Bone marrow (tissue), 2 donors: ENCODE measurements at regions not wholly inside any gene's neighbourhood (a gene's known extent, or its start where the extent isn't known, plus 50 kb on each side); places are given as distances from the start of the nearest gene placed in this dataset.
A peak's percentile ranks its signal among the peaks of the same experiment; 100 is the strongest.

Experiments used
- DNase-seq, 2 donors: peaks; one replicate each; lab custom pipeline; 2025; lab: John Stamatoyannopoulos, UW

DNA sequence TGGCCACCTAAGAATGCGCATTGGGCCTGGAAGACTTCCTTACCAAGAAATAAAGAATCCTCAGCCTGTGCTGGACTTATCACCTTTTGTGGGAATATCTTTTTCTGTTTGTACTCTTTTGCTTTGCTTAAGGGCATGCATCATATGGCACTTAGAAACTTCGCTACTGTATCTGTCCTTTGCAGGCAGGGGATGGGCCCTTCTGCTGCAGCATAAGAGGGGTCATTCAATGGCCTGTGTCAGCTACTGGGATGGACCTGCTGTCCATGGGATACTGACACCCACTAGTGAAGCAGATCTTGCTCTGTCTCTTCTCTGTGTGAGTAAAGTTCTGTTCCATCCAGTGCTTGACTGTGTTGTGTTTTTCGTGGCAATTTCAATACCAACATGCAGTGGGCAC lies 239.0 kb upstream of the JUN start:
- no peak for DNase-seq

DNA sequence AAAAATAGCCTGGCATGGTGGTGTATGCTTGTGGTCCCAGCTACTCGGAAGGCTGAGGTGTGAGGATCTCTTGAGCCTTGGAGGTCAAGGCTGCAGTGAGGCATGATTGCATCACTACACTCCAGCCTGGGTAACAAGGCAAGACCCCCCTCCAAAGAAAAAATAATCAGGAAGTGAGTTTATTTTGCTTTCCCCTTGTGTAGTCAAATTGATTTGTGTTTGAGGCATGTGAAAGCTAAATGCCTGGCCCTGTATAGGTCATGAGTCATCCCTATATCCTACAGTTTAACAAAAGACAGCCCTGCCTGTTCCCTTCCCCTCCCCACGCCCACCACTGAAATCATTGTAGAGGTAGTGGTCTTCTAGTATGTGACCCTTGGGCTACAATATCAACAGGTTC lies 241.4 kb upstream of the JUN start:
- DNase-seq, result no peak

DNA sequence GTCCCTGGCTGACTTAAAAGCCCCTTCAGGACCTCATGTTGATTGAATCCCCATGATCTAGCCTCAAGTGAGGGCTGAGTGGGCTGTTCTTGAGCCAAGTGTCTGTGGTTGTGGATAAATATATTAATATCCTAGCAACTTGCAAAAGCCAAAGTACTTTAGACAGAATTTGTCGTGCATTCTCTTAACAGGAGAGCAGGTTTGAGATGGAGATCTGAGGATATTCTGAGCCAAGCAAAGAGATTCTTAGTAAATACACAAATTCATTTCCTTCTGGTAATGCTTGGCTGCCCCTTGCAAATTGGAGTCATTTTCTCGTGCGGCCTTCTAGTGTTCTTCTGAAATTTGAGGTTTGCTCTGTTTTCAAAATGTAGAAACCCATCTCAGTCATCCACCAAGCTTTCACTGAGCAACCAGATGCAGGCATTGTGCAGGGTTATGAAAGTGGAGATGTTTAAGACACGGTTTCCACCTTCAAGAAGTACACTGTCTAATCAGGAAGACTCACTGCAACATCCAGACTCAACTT lies 242.1 kb upstream of the JUN start:
- DNase-seq, result no peak

DNA sequence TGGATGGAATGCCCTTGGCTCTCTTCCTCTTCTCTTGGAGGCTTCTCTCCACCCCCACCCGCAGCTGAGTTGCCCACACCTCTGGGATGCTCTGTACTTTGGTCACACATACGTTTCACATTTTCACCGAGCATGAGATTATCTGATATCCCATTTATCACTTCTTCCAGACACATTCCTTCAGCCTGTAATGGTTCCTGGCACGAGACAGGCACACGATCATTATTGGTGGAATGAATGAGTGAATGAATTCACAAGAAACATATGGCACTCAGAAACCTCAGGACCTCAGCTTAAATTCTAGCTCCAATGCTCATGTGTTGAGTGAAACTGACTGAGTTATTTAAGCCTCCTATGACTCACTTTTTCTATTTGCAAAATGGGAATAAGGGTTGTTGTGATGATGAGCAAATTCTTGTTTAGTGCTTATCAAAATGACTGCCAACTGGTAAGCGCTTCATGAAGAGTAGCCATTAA lies 242.7 kb upstream of the JUN start:
- DNase-seq, result no peak

DNA sequence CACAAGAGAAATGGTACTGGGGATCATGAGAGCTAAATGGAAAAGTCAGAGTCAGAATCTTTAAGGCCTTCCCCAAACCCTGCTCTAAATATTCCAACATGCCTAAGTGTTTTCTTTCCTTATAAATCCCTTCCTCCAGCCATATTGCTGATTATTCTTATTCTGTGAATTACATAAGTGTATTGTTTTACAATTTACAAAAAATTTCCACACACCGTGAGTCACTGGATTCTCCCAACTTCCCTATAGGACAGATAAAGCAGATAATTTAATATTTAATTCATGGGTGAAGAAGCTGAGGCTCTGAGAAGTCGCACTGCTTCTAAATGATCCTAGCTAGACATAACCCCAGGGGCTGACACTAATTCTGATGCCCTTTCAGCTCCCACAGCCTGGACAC lies 243.3 kb upstream of the JUN start:
- no peak for DNase-seq

DNA sequence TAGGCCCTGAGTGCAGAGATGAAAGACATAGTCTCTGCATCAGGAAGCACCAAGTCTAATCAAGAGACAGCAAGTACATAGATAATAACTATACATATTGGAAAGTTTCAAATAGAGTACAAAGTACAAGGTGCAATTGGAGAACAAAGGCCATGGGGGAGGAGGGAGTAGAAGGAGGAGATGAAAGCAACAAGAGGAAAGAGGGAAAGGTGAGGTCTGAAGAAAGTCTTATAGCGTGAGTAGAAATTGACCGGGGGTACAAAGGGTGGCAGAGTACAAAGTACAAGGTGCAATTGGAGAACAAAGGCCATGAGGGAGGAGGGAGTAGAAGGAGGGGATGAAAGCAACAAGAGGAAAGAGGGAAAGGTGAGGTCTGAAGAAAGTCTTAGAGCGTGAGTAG lies 244.2 kb upstream of the JUN start:
- DNase-seq, result no peak

DNA sequence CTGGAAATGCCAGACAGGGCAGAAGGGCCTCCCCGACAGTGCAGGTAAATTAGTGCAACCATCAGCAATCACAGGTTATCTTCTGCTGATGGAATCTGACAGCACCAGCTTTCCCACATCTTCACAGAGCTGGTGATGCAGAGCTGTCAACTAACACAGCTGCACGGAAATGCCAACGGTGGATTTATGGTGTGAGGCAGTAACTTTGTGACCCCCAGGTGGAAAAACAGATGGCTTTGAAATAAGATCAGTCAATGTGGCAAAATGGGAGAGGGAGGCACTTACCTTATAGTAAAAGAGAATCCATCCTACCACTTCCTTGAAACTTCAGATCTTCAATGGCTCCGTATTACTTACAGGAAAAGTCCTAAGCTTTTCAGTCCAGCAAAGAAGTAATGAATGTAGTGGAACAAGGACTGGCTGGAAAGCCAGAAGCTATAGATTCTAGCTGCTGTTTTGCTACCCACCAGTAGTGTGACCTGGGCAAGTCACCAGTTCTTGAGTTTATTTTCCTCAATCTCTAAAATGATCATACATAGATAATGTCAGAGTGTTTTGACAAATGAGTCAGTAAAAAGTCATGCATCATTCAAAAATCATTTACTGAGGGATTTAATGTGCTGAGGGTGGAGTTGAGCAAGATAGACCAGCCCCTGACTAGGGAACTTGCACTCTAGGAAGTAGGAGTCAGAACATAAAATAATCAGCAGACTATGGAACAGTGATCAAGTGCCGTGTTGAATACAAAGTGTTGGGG lies 245.7 kb upstream of the JUN start:
- DNase-seq, result no peak

DNA sequence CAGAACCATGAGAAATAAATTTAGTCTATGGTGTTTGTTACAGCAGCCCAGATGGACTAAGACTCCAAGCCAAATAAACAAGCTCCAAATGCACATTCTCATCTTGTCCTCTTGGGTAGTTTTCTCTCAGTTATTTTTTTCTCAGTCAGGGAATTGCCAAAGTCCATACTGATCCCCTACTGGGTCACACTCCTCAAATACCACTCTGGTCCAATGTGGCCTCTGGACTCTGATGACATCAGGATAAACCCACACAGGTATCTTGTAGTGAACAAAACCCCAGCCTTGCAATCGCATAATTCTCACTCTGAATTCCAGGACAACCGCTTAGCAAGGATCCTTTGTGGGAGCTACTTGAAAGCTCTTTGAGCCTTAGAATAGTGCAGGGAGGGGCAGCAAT lies 248.4 kb upstream of the JUN start:
- no peak for DNase-seq

DNA sequence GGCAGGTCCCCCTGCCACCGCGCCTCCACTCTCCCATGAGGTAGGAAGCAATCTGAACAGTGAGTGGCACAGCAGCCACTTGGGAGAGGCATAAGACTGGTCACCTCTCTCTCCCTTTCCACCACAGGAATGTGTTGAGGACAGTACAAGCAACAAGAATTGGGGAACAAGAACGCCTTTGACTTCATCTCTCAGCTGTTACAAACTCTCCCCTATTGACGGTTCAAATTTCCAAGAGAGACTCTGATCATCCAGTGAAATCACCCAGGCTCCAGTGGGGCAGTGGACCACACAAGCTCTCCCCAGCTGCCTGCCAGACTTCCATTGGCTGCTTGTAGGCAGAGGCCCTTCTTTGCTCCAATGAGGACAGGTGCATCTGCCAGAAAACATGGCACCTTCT lies 249.9 kb upstream of the JUN start:
- DNase-seq, result no peak

DNA sequence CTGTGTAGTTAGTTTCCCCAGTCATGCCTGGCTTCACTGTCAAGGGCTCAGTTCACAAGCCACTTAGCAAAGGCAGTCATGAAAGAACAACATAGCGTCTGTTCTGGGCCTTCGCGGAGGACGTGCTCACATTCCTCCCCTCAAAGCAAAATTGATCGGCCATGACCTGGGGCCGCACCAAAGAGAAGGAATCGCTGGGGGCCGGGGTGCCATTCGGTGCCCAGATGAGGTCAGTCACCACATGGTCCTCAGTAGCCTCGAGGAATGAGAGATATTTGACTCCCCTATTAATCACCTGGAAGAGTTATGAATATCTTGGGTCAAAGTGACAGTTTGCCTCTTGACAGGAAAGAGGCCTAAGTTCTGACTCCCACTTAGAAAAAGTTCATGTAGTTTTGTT lies 251.1 kb upstream of the JUN start:
- DNase-seq, result no peak

DNA sequence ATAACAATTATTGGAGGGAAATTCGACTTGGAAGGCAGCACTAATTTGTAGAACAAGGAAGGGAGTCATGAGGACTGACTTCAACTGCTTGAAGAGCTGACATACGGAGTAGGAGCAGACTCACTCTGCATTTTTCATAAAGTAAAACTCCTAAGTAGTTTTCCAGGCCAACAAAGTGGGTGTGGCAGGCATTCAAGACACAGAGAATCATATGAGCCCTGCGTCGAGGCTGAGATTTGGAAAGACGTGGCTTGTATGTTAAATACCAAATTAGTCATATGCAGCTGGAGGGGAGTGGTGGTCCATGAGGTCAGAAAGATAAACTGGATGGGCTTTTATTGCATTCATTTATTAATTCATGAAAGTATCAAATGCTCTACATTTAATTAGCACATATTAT lies 255.7 kb upstream of the JUN start:
- no peak for DNase-seq

DNA sequence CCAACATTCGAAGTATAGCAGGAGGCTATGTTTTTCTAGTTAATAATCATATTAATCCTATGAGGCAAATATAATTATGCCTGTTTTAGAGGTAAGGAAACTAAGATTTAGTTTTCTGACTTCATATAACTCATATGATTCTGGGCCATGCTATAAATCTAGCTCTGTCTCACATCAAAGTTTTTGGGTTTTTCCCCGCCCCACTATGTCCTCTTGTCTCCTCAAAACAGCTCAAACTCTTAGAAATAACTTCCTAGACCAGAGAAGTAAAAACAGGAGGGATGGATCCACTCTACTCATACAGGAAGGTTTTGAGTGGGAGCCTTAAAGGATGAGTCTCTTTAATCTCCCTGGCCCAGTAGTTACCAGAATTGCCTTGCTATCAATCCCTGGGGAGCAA lies 256.4 kb upstream of the FGGY start:
- DNase-seq, result no peak

DNA sequence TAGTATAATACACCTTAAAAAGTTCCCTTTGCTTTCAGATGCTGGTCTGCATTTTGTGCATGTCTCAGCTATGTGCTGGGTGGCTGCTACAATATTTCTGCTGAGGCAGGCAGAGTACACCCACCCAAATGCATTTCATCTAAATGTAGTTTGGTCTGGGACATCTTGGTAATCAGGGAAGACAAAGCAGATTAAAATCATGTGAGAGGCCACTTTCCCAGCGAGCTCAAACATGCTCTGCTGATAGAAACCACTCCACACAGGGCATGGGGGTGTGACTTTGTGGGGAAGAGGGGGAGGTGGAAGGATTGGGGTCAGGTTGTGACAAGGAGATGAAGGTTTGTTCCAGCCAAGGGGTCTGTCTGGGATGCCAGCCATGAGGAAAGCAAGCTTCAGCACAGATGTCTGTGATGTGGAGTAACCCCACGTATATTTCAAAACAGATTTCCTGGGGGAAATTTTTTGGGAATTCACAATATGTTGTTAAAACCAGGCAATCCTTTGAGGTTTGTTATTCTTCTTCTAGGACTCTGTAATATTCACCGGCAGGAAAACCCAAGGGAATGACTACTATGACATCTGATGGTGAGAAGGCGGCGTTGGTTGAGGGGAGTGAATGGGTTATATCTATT lies 255.1 kb upstream of the FGGY start:
- no peak for DNase-seq

DNA sequence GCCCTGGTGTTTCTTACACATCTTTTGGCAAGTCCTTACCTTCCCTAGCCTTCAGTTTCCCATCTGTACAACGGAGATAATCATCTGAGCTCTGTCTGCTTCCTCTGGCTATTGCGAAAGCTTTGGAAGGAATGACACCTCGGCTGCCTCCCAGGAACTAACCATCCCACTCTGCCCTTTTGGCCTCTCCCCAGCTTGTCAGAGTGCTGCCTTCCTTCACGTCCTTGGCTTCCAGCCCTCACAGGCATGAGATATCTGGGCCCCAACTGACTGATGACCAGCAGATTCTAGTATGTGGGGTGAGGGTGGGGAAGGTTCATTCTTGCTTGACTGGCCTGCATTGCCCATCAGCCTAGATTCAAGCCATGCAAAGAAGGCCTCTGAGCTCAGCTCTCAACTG lies 253.1 kb upstream of the FGGY start:
- peak in 1 of 2 donors; percentile 23 for DNase-seq

DNA sequence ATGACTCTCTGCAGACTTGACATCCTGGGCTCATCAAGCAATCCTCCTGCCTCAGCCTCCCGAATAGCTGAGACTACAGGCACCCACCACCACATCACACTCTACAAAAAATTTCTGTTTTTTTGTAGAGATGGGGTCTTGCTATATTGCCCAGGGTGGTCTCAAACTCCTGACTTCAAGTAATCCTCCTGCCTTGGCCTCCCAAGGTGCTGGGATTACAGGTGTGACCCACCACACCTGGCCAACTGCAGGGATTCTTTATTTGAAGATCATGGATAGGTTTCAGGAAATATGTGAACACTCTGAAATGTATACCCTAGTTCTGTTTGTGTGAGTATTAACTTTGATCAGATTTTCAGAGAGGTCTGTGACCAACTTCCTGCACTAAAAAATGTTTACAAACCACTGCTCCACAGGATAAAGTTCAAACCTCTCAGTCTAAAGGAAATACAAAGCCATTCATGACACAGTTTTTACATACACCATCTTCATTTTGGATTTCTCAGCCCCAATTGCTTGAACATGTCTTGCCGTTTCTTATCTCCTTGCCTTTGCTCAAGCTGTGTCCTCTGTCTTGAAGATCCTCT lies 252.3 kb upstream of the FGGY start:
- no peak for DNase-seq

DNA sequence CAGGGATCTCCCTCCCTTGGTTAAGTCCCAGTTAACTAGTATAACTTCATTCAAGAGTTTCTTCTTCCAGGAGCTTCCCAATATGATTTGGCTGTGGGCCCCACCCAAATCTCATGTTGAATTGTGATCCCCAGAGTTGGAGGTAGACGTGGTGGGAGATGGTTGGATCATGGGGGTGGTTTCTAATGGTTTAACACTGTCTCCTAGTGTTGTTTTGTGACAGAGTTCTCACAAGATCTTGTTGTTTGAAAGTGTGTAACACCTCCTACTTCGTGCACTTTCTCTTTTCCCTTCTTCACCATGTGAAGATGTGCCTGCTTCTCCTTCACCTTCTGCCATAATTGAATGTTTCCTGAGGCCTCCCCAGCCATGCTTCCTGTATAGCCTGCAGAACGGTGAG lies 251.8 kb upstream of the FGGY start:
- DNase-seq, result no peak

DNA sequence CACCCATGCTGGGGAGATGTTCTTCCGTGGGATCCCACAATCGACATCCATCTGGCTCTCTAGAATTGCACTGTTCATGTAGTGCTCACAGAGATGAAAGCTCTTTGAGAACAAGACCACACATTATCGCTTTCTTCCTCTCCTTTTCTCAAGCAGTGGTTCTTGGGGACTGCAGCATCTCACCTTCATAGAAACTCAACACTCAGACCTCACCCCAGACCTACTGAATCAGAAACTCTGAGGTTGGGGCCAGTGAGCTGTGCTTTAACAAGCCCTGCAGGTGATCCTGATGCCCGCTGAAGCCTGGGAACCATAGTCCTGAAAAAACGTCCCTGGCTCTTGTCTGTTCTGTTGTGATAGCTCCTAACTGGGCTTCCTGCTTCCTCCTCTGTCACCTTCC lies 251.3 kb upstream of the FGGY start:
- no peak for DNase-seq

DNA sequence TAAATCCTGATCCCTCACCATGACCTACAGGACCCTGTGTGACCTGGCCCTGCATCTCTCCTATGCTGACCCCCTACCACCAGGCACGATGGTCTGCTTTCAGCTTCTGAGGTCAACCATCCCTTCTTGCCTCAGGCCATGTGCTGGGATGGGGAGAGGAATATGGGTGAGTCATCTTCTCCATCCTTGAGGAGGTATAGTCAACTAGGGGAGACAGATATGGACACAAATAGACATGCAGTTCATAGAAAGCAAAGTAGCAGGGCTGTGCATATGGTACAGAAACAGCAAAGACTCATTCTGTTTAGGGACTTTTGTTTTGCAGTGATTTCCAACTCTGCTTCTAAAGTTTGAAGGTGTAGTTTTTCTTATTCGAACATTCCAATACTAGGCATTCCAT lies 250.8 kb upstream of the FGGY start:
- DNase-seq, result no peak

DNA sequence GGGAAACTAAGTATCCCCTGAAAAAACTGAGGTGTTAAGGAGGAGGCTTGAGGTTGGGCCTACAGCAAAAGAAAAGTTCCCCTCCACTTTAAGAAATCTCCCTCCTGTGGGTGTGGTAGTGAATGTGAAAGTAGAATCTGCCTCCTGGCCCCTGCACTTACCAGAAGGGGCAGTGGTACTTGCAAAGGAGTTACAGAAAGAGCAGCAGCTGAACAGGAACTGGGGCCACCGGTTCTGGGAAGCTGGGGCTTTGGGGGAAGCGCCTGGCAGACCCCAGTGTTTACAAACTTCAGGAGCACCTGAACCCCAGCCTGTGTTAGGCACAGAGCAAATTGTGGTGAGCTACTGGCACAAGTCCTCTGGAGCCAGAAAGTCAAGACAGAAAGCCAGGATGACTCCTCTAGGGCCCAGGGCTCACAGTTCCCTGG lies 250.2 kb upstream of the FGGY start:
- DNase-seq, result peak in 1 of 2 donors; percentile 85

DNA sequence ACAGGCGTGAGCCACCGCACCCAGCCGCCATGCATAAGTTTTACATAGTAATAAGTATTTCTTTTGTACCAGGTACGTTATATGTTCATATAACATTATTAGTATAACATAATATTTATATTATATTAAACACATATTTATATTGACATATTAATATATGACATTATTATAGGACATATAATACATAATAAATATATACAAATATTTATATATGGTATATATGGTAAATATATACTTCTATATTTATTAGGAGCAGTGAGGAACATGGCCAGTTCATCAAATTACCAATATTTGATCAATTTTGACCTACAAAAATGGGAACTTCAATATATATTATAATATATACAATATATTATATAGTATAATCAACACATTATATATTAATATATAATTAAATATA lies 245.9 kb upstream of the FGGY start:
- DNase-seq, result no peak

DNA sequence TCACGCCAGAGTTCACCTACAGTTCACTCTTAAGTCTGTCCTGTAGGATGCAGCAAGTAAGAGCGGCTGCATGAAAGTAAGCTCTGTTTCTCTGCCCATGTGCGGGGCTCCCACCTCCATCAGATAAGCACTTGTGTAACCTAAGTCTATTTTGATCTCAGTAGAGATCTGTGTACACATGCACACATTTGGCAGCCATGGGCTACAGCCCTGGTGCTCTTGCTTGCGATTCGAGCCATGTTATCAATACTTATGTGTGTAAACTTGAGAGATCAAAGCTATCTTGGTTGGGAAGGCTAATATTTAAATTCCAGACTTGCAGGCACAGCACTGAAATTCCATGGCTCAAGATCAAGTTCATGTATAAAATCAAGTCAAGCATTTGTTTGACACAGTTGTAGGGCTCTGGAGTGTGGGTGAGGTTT lies 244.7 kb upstream of the FGGY start:
- no peak for DNase-seq

DNA sequence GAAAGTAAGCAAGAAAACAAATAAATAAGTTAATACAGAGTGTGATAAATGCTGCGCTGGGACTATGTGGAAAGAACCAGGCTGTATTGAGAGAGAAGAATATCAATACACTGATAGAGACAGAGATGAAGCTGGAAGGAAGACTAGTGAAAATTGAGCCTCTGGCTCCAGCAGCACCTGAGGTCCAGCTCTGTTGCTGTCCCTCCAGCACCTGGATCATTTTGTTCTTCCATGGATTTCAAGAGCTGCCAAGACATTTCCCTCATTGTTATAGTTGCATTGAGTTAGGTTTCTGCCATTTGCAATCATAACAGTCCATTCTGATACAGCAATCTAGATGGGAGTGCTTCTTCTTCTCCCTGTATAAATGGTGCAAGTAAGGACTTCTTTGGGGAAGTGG lies 242.7 kb upstream of the FGGY start:
- no peak for DNase-seq
